CD4-positive, CD25-positive, alpha-beta regulatory T cell (primary cell): ENCODE measurements at regions not wholly inside any gene's neighbourhood (a gene's known extent, or its start where the extent isn't known, plus 50 kb on each side); places are given as distances from the start of the nearest gene placed in this dataset.

ENCODE experiments used
- ATAC-seq, 2 donors: fragments of 150-1000 bp; cut with Tn5 transposase; one replicate each; pipeline ENCODE4 v1.10.0; 2021; ENCODE audit warnings: low read depth in 2 of 2, moderate number of reproducible peaks in 2 of 2, moderate library complexity in 1 of 2
- DNase-seq, 3 donors: peaks; one replicate each; pipeline versions ENCODE4 v3.0.0 to v3.0.0-alpha.2; 2012 to 2022; ENCODE audit warnings: mixed read lengths in 1 of 3
- H3K27ac ChIP-seq: one replicate; pipeline ENCODE4 v1.7.0; 2013; ENCODE audit warnings: mild to moderate bottlenecking, low read length; ENCODE audit not compliant: insufficient read depth, poor library complexity, severe bottlenecking
- H3K27me3 ChIP-seq: one replicate; pipeline ENCODE4 v1.7.0; 2013; ENCODE audit warnings: low read length; ENCODE audit not compliant: control insufficient read depth, insufficient read depth
- H3K36me3 ChIP-seq: one replicate; pipeline ENCODE4 v1.7.0; 2013; ENCODE audit warnings: mild to moderate bottlenecking, low read length, moderate library complexity; ENCODE audit not compliant: control insufficient read depth, insufficient read depth
- H3K4me1 ChIP-seq: 2 replicates; pipeline ENCODE4 v1.7.0; 2013; ENCODE audit warnings: mild to moderate bottlenecking, low read length; ENCODE audit not compliant: insufficient read depth, control insufficient read depth, poor library complexity, severe bottlenecking
- H3K4me3 ChIP-seq: one replicate; pipeline ENCODE4 v1.7.0; 2013; ENCODE audit warnings: low read depth, mild to moderate bottlenecking, low read length, moderate library complexity
- H3K9me3 ChIP-seq, 2 experiments: 1 replicate in 1 of 2; 2 replicates in 1 of 2; pipeline ENCODE4 v1.7.0; 2013; ENCODE audit warnings: low read length in 2 of 2, mild to moderate bottlenecking in 1 of 2, moderate library complexity in 1 of 2; ENCODE audit not compliant: control insufficient read depth in 2 of 2
- H3K27ac Mint-ChIP-seq, 3 donors: one replicate each; pipeline ENCODE4 v1.8.0; 2020 to 2022; ENCODE audit warnings: mild to moderate bottlenecking in 3 of 3, mixed read lengths in 3 of 3, moderate library complexity in 2 of 3
- H3K27me3 Mint-ChIP-seq: one replicate; pipeline ENCODE4 v1.8.0; 2022; ENCODE audit warnings: mild to moderate bottlenecking, mixed read lengths
- H3K36me3 Mint-ChIP-seq: one replicate; pipeline ENCODE4 v1.8.0; 2020; ENCODE audit warnings: mixed read lengths
- H3K4me1 Mint-ChIP-seq, 4 donors: one replicate each; pipeline ENCODE4 v1.8.0; 2020 to 2022; ENCODE audit warnings: mixed read lengths in 4 of 4, mild to moderate bottlenecking in 1 of 4
- H3K4me3 Mint-ChIP-seq, 4 donors: one replicate each; pipeline ENCODE4 v1.8.0; 2020 to 2022; ENCODE audit warnings: mild to moderate bottlenecking in 4 of 4, mixed read lengths in 4 of 4, moderate library complexity in 3 of 4
- H3K9me3 Mint-ChIP-seq, 7 donors: one replicate each; pipeline ENCODE4 v1.8.0; 2020 to 2022; ENCODE audit warnings: mixed read lengths in 7 of 7, mild to moderate bottlenecking in 3 of 7, moderate library complexity in 2 of 7

DNA sequence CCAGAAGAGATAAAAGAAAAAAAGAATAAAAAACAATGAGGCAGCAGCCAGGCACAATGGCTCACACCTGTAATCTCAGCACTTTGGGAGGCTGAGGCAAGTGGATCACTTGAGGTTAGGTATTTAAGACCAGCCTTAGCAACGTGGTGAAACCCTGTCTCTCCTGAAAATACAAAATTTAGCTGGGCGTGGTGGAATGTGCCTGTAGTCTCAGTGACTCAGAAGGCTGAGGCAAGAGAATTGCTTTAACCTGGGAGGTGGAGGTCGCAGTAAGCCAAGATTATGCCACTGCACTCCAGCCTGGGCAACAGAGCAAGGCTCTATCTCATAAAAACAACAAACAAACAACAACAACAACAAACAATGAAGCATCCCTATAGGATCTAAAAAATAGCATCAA lies 121.5 kb downstream of the HMHB1 start:
- Mint-ChIP-seq H3K27me3 (peaks cover 24% of the 10 kb centered on the region), H3K9me3 (peaks cover 0 to 22% (median 9%) of the 10 kb centered on the region in 7 donors), H3K4me1 (no peaks in the 10 kb centered on the region), H3K36me3 (no peaks in the 10 kb centered on the region), H3K4me3 (no peak overlapping the region), H3K27ac (no peak overlapping the region)
- Histone ChIP-seq H3K4me1 (no peaks in the 10 kb centered on the region), H3K36me3 (no peaks in the 10 kb centered on the region), H3K27me3 (peaks cover 1% of the 10 kb centered on the region), H3K27ac (no peak overlapping the region), H3K9me3 (no peaks in the 10 kb centered on the region), H3K4me3 (no peak overlapping the region)
- ATAC-seq (no peak), DNase-seq (no peak)

DNA sequence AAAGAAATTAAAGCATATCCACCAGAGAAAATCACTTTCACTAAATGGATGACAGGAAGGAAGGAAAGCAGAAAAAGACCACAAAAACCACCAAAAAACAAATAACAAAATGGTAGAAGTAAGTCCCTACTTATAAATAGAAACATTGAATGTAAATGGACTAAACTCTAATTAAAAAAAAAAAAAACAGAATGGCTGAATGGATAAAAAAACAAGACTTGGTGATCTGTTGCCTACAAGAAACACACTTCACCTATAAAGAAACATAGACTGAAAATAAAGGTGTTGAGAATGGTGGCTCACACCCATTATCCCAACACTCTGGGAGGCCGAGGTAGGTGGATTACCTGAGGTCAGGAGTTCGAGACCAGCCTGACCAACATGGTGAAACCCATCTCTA lies 122.9 kb downstream of the HMHB1 start:
- ATAC-seq (no peak), DNase-seq (no peak)
- H3K27ac Mint-ChIP-seq, result no peak overlapping the region
- Histone ChIP-seq H3K27me3 (peaks cover 1% of the 10 kb centered on the region), H3K36me3 (no peaks in the 10 kb centered on the region), H3K27ac (no peak overlapping the region), H3K4me3 (no peak overlapping the region), H3K9me3 (no peaks in the 10 kb centered on the region), H3K4me1 (no peaks in the 10 kb centered on the region)
- no peaks in the 10 kb centered on the region for H3K4me1 Mint-ChIP-seq
- H3K27me3 Mint-ChIP-seq, result peaks cover 18% of the 10 kb centered on the region
- H3K36me3 Mint-ChIP-seq, result no peaks in the 10 kb centered on the region
- H3K4me3 Mint-ChIP-seq, result no peak overlapping the region
- peaks cover 0 to 26% (median 9%) of the 10 kb centered on the region in 7 donors for H3K9me3 Mint-ChIP-seq

DNA sequence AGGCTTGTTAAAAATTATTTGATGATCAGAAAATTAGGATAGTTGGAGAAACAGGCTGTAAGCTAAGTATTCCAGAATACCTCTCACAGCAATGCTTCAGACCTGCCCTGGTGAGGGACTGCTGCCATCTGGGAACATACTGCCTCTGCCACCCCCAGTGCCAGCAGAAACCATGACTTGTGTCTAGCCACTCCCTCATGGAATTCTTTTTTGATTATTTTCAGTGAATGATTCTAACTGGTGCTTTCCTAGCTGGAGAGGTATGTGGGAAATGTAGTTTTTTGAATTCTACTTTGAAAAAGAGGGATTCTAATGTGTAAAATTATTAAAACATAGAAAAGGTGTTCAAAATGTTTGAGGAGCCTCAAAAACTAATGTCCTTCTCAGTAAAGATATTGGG lies 126.3 kb downstream of the HMHB1 start:
- H3K27me3 Mint-ChIP-seq, result peaks cover 13% of the 10 kb centered on the region
- H3K4me3 ChIP-seq, result no peak overlapping the region
- H3K27ac ChIP-seq, result no peak overlapping the region
- no peak for ATAC-seq
- no peak overlapping the region for H3K4me3 Mint-ChIP-seq
- DNase-seq, result no peak
- H3K36me3 Mint-ChIP-seq, result no peaks in the 10 kb centered on the region
- no peak overlapping the region for H3K27ac Mint-ChIP-seq
- no peaks in the 10 kb centered on the region for H3K36me3 ChIP-seq
- H3K4me1 ChIP-seq, result no peaks in the 10 kb centered on the region
- no peaks in the 10 kb centered on the region for H3K9me3 ChIP-seq
- H3K27me3 ChIP-seq, result peaks cover 1% of the 10 kb centered on the region
- H3K4me1 Mint-ChIP-seq, result no peaks in the 10 kb centered on the region
- peaks cover 0 to 33% (median 10%) of the 10 kb centered on the region in 7 donors for H3K9me3 Mint-ChIP-seq

DNA sequence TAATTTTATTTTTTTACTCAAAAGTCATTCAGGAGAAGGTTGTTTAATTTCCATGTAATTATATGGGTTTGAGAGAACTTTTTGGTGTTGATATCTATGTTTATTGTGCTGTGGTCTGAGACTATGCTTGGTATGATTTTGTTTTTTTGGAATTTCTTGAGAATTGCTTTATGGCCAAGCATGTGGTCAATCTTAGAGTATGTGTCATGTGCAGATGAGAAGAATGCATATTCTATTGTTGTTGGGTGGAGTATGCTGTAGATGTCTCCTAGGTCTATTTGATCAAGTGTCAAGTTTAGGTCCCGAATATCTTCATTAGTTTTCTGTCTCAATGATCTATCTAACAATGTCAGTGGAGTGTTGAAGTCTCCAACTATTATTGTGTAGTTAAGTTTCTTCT lies 134.9 kb downstream of the HMHB1 start:
- peaks cover 0 to 25% (median 6%) of the 10 kb centered on the region in 7 donors for H3K9me3 Mint-ChIP-seq

DNA sequence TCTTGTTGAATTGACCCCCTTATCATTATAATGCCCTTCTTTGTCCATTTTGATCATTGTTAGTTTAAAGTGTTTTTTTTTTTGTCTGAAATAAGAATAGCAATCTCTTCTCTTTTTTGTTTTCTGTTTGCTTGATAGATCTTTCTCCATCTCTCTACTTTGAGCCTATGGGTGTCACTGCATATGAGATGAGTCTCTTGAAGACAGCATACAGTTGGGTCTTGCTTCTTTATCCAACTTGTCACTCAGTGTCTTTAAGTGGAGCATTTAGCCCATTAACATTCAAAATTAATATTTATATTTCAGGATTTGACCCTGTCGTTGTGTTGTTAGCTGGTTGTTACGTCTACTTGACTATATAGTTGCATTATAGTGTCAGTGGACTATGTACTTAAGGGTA lies 135.4 kb downstream of the HMHB1 start:
- H3K4me3 Mint-ChIP-seq, result no peak overlapping the region
- ATAC-seq (no peak), DNase-seq (no peak)
- no peaks in the 10 kb centered on the region for H3K4me1 Mint-ChIP-seq
- Histone ChIP-seq H3K27ac (no peak overlapping the region), H3K27me3 (no peaks in the 10 kb centered on the region), H3K4me3 (no peak overlapping the region), H3K36me3 (no peaks in the 10 kb centered on the region), H3K9me3 (peaks cover 0 to 5% of the 10 kb centered on the region in 2 experiments), H3K4me1 (no peaks in the 10 kb centered on the region)
- no peaks in the 10 kb centered on the region for H3K36me3 Mint-ChIP-seq
- H3K9me3 Mint-ChIP-seq, result peaks cover 0 to 25% (median 6%) of the 10 kb centered on the region in 7 donors
- H3K27ac Mint-ChIP-seq, result no peak overlapping the region
- peaks cover 25% of the 10 kb centered on the region for H3K27me3 Mint-ChIP-seq

More for the DNA sequence above, 134.9 kb downstream of the HMHB1 start:
- Histone ChIP-seq H3K27ac (no peak overlapping the region), H3K36me3 (no peaks in the 10 kb centered on the region), H3K9me3 (peaks cover 0 to 5% of the 10 kb centered on the region in 2 experiments), H3K4me3 (no peak overlapping the region), H3K4me1 (no peaks in the 10 kb centered on the region), H3K27me3 (no peaks in the 10 kb centered on the region)
- DNase-seq (no peak), ATAC-seq (no peak)
- peaks cover 25% of the 10 kb centered on the region for H3K27me3 Mint-ChIP-seq
- no peak overlapping the region for H3K4me3 Mint-ChIP-seq
- H3K36me3 Mint-ChIP-seq, result no peaks in the 10 kb centered on the region
- no peaks in the 10 kb centered on the region for H3K4me1 Mint-ChIP-seq
- no peak overlapping the region for H3K27ac Mint-ChIP-seq

DNA sequence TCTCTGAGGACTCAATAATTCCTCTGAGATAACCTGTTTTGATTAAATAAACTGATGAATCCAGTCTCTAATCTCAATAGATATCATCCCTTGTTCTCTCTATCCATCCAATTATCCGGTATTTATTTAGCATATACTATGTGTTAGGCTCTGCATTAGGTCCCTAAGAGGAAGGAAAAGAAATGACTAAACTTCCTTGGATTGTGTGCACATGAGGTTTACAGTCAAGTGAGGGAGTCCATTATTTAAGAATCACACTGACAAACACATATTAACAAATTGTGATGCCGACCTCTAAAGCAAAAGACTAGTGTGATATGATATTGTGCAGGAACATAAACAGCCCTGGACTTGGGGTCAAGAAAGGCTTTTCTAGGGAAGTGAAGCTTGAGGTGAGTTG lies 140.8 kb downstream of the HMHB1 start:
- Mint-ChIP-seq H3K4me1 (no peaks in the 10 kb centered on the region), H3K27ac (no peak overlapping the region), H3K36me3 (no peaks in the 10 kb centered on the region), H3K9me3 (peaks cover 0 to 9% (median 3%) of the 10 kb centered on the region in 7 donors), H3K27me3 (peaks cover 38% of the 10 kb centered on the region), H3K4me3 (no peak overlapping the region)
- Histone ChIP-seq H3K4me1 (no peaks in the 10 kb centered on the region), H3K9me3 (no peaks in the 10 kb centered on the region), H3K27ac (no peak overlapping the region), H3K36me3 (no peaks in the 10 kb centered on the region), H3K27me3 (peaks cover 3% of the 10 kb centered on the region), H3K4me3 (no peak overlapping the region)
- ATAC-seq, result no peak
- no peak for DNase-seq

DNA sequence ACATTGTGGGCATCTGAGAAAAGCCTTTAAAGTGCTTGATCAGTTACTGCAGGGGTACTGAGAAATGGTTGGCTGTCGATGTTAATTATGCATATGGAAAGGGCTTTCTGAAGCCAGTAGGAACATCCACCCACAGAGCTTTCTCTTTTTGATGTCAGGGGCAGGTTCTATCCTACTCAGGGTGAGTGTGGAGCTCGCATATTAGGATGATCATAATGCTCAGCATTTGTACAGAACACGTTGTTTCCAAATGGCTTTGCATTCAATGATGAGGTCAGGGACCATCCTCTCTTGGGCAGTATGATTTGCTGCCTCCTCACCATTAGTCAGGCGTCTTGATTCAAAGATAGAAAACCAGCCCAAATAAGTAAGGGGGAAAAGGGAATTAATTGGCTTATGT lies 141.9 kb downstream of the HMHB1 start:
- Mint-ChIP-seq H3K27ac (no peak overlapping the region), H3K4me3 (no peak overlapping the region), H3K9me3 (peaks cover 0 to 7% (median 2%) of the 10 kb centered on the region in 7 donors), H3K4me1 (no peaks in the 10 kb centered on the region), H3K36me3 (no peaks in the 10 kb centered on the region), H3K27me3 (peaks cover 37% of the 10 kb centered on the region)
- H3K36me3 ChIP-seq, result no peaks in the 10 kb centered on the region
- H3K4me3 ChIP-seq, result no peak overlapping the region
- peaks cover 3% of the 10 kb centered on the region for H3K27me3 ChIP-seq
- no peak overlapping the region for H3K27ac ChIP-seq
- H3K4me1 ChIP-seq, result no peaks in the 10 kb centered on the region
- ATAC-seq (no peak), DNase-seq (no peak)
- H3K9me3 ChIP-seq, result no peaks in the 10 kb centered on the region

DNA sequence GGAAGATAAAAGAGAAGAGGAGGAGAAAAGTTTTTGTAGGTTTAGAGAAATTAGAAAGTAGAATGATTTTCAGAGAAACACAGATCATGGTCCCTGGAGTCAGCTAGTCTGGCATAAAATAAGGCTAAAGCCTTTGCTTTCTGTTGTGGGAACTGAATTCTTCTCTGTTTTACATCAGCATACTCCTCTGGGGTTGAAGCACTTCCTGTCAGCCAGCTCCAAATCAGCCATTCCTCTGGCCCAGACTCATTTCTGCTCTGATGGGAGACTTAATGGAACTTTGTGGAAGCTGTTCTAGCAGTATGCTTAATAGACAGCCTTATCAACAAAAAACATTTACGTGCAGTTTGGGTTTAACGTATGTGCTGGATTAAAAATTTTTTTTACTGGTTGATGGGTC lies 143.2 kb downstream of the HMHB1 start:
- Mint-ChIP-seq H3K4me3 (no peak overlapping the region), H3K27me3 (peaks cover 31% of the 10 kb centered on the region), H3K36me3 (no peaks in the 10 kb centered on the region), H3K4me1 (no peaks in the 10 kb centered on the region), H3K27ac (no peak overlapping the region), H3K9me3 (peaks cover 0 to 1% (median 0%) of the 10 kb centered on the region in 7 donors)
- no peak overlapping the region for H3K4me3 ChIP-seq
- H3K27me3 ChIP-seq, result peaks cover 3% of the 10 kb centered on the region
- no peaks in the 10 kb centered on the region for H3K4me1 ChIP-seq
- ATAC-seq (no peak), DNase-seq (no peak)
- no peaks in the 10 kb centered on the region for H3K9me3 ChIP-seq
- no peak overlapping the region for H3K27ac ChIP-seq
- no peaks in the 10 kb centered on the region for H3K36me3 ChIP-seq
